Keratinocyte (primary cell): ENCODE measurements at regions not wholly inside any gene's neighbourhood (a gene's known extent, or its start where the extent isn't known, plus 50 kb on each side); places are given as distances from the start of the nearest gene placed in this dataset.

ENCODE experiments used
- DNase-seq: peaks from one replicate; pipeline ENCODE4 v3.0.0-alpha.2; 2011; ENCODE audit warnings: low read depth, missing footprints, low spot score
- FAIRE-seq: peaks from 2 replicates; lab custom pipeline; 2011; peaks lifted over from hg19 to GRCh38; lab: Jason Lieb, UNC
- H2AFZ ChIP-seq: 2 replicates; pipeline ENCODE4 v1.6.0; 2012; ENCODE audit warnings: low read length, control low read depth, inconsistent platforms; ENCODE audit not compliant: control insufficient read depth
- H3K27ac ChIP-seq: 2 replicates; pipeline ENCODE4 v1.5.1; 2011; ENCODE audit warnings: low read length; ENCODE audit not compliant: control insufficient read depth, insufficient read depth
- H3K27me3 ChIP-seq: 3 replicates; pipeline ENCODE4 v1.6.0; 2011; ENCODE audit warnings: low read length; ENCODE audit not compliant: control insufficient read depth, insufficient read depth; ENCODE audit errors: extremely low read depth
- H3K36me3 ChIP-seq, 2 experiments: 2 replicates in 1 of 2; 3 replicates in 1 of 2; pipeline ENCODE4 v1.5.1; 2011; ENCODE audit warnings: low read length in 2 of 2, mild to moderate bottlenecking in 1 of 2; ENCODE audit not compliant: control insufficient read depth in 2 of 2, insufficient read depth in 2 of 2; ENCODE audit errors: extremely low read depth in 1 of 2
- H3K4me1 ChIP-seq: 3 replicates; pipeline ENCODE4 v1.5.1; 2011; ENCODE audit warnings: low read length; ENCODE audit not compliant: control insufficient read depth, insufficient read depth; ENCODE audit errors: extremely low read depth
- H3K4me2 ChIP-seq: 3 replicates; pipeline ENCODE4 v1.6.0; 2011; ENCODE audit warnings: low read depth, low read length; ENCODE audit not compliant: control insufficient read depth, insufficient read depth; ENCODE audit errors: extremely low read depth
- H3K4me3 ChIP-seq, 3 experiments: fragments of 200-600 bp in 1 of 3; sonication (generic) in 1 of 3; 2 replicates in 2 of 3; 3 replicates in 1 of 3; pipeline ENCODE4 v1.5.1; 2011 to 2016; ENCODE audit warnings: low read length in 3 of 3, mild to moderate bottlenecking in 3 of 3, control low read depth in 2 of 3, inconsistent platforms in 1 of 3, low read depth in 1 of 3, mixed read lengths in 1 of 3, mixed run types in 1 of 3, moderate library complexity in 1 of 3; ENCODE audit not compliant: control insufficient read depth in 2 of 3, insufficient read depth in 2 of 3; ENCODE audit errors: extremely low read depth in 1 of 3
- H3K79me2 ChIP-seq: 2 replicates; pipeline ENCODE4 v1.6.0; 2012; ENCODE audit warnings: low read length; ENCODE audit not compliant: control insufficient read depth, insufficient read depth
- H3K9ac ChIP-seq: 3 replicates; pipeline ENCODE4 v1.6.0; 2011; ENCODE audit warnings: low read length; ENCODE audit not compliant: control insufficient read depth, insufficient read depth; ENCODE audit errors: extremely low read depth
- H3K9me1 ChIP-seq: 3 replicates; pipeline ENCODE4 v1.6.0; 2011; ENCODE audit warnings: low read length; ENCODE audit not compliant: control insufficient read depth, insufficient read depth; ENCODE audit errors: extremely low read depth
- H3K9me3 ChIP-seq: 2 replicates; pipeline ENCODE4 v1.5.1; 2012; ENCODE audit warnings: low read depth, low read length; ENCODE audit not compliant: control insufficient read depth
- H4K20me1 ChIP-seq: 3 replicates; pipeline ENCODE4 v1.6.0; 2011; ENCODE audit warnings: low read length; ENCODE audit not compliant: control insufficient read depth, insufficient read depth; ENCODE audit errors: extremely low read depth
- CTCF ChIP-seq, 3 experiments: IDR thresholded peaks in 1 of 3; conservative IDR thresholded peaks in 1 of 3; optimal IDR thresholded peaks in 1 of 3; 2 replicates in 2 of 3; 3 replicates in 1 of 3; pipeline versions ENCODE3 to v1.5.1; 2011; ENCODE audit warnings: low read length in 3 of 3, mild to moderate bottlenecking in 3 of 3, moderate library complexity in 2 of 3, control low read depth in 1 of 3, inconsistent platforms in 1 of 3; ENCODE audit not compliant: insufficient read depth in 2 of 3; ENCODE audit errors: extremely low read depth in 1 of 3
- EZH2 ChIP-seq: IDR thresholded peaks from one replicate; pipeline ENCODE4 v1.6.1; 2012; ENCODE audit warnings: inconsistent platforms, mild to moderate bottlenecking, low read length, moderate library complexity
- dilution Hi-C: fragments of 300-500 bp; cut with MboI; formaldehyde crosslinking; loops from one replicate; pipeline ENCODE4 v1.7.0; 2020; ENCODE audit warnings: low sequenced_read_pairs; ENCODE audit not compliant: extremely low pct_ligation_motif_present

GRCh38 chr6:6980999-6981597, 126.7 kb upstream of the RREB1 start:
- DNase-seq (no peak), FAIRE-seq (no peak)
- no peaks in the 10 kb centered on the region for H3K9me3 ChIP-seq
- no peaks in the 10 kb centered on the region for H3K27me3 ChIP-seq
- H3K4me3 ChIP-seq: no peak overlapping the region
- no peaks in the 10 kb centered on the region for H3K79me2 ChIP-seq
- H3K27ac ChIP-seq: no peak overlapping the region
- no peak overlapping the region for H2AFZ ChIP-seq
- dilution Hi-C loops: no loop called here
- no peaks in the 10 kb centered on the region for H3K36me3 ChIP-seq
- H3K9me1 ChIP-seq: no peaks in the 10 kb centered on the region
- peaks cover 22% of the 10 kb centered on the region for H3K4me1 ChIP-seq
- no peak for TF ChIP-seq CTCF (optimal IDR thresholded peaks at IDR 0.05 in 1 of 3, IDR thresholded peaks at IDR 0.05 in 1 of 3, conservative IDR thresholded peaks at IDR 0.05 in 1 of 3; ENCODE audit: extremely low read depth in 1 of 3, insufficient read depth in 2 of 3, low read length in 3 of 3)
- TF ChIP-seq EZH2: no peak
- no peak overlapping the region for H3K4me2 ChIP-seq
- no peak overlapping the region for H3K9ac ChIP-seq
- no peaks in the 10 kb centered on the region for H4K20me1 ChIP-seq

GRCh38 chr6:6981681-6982322, 126.0 kb upstream of the RREB1 start:
- dilution Hi-C loops: no loop called here
- DNase-seq: no peak
- Histone ChIP-seq H3K27ac (no peak overlapping the region), H4K20me1 (no peaks in the 10 kb centered on the region), H3K36me3 (no peaks in the 10 kb centered on the region), H3K9me3 (no peaks in the 10 kb centered on the region), H2AFZ (no peak overlapping the region), H3K4me2 (no peak overlapping the region), H3K9ac (no peak overlapping the region), H3K4me1 (peaks cover 22% of the 10 kb centered on the region), H3K4me3 (no peak overlapping the region), H3K79me2 (no peaks in the 10 kb centered on the region), H3K9me1 (no peaks in the 10 kb centered on the region), H3K27me3 (no peaks in the 10 kb centered on the region)
- peak; percentile 52 for FAIRE-seq
- TF ChIP-seq CTCF (optimal IDR thresholded peaks at IDR 0.05 in 1 of 3, IDR thresholded peaks at IDR 0.05 in 1 of 3, conservative IDR thresholded peaks at IDR 0.05 in 1 of 3; ENCODE audit: extremely low read depth in 1 of 3, insufficient read depth in 2 of 3, low read length in 3 of 3) (no peak), EZH2 (no peak)
